ENCODE measurements at regions not wholly inside any gene's neighbourhood (a gene's known extent, or its start where the extent isn't known, plus 50 kb on each side); places are given as distances from the start of the nearest gene placed in this dataset.

GRCh38 chr6:21946298-21946783, 350.5 kb downstream of the PRL start:
- ChIA-PET POLR2A (interaction anchor here (0.6 kb wide), 1 partner anchor 821 kb away, joined by 3 read pairs; no protein-coding TSS in a partner anchor), CTCF (interaction anchor here (1.2 kb wide), 1 partner anchor 14 kb away, joined by 3 read pairs; no protein-coding TSS in a partner anchor)
- no peak overlapping the region for H3K9ac ChIP-seq
- no peaks in the 10 kb centered on the region for H3K9me3 ChIP-seq
- H3K4me2 ChIP-seq, result peak overlapping the region; percentile 23; the same call in 1 of the 2 replicates
- no peak overlapping the region for H2AFZ ChIP-seq (ENCODE audit: low read depth)
- no peak overlapping the region for H3K4me3 ChIP-seq (ENCODE audit: low read depth in 2 of 2, low read length in 1 of 2)
- peak overlapping the region in 1 of 2 experiments; percentile 61; a peak in 3 of 4 replicates for H3K27ac ChIP-seq (ENCODE audit: low read depth in 2 of 2, low read length in 1 of 2)
- no peaks in the 10 kb centered on the region for H3K27me3 ChIP-seq (ENCODE audit: insufficient read depth)
- H3K4me1 ChIP-seq (ENCODE audit: control insufficient read depth in 1 of 2, insufficient read depth in 2 of 2, low read depth in 1 of 2, low read length in 1 of 2), result peaks cover 23 to 42% of the 10 kb centered on the region in 2 experiments; a peak in 3 of 4 replicates
- peaks cover 29% of the 10 kb centered on the region for H3F3A ChIP-seq (replicated peaks; ENCODE audit: insufficient read depth)
- WGBS (ENCODE audit: low lambda C conversion rate), result 44% methylated on average over 4 of the region's 4 CpGs
- no peaks in the 10 kb centered on the region for H4K20me1 ChIP-seq (ENCODE audit: insufficient read depth)
- no peak for DNase-seq
- TF ChIP-seq EP300 (IDR thresholded peaks at IDR 0.05; ENCODE audit: borderline replicate concordance in 1 of 2, low read depth in 1 of 2, low read length in 1 of 2) (peak in 1 of 2 experiments; percentile 53; a peak in 1 of 4 replicates), GABPA (IDR thresholded peaks at IDR 0.05; ENCODE audit: low read depth) (no peak), POLR2AphosphoS5 (IDR thresholded peaks at IDR 0.05; ENCODE audit: low read depth, low read length) (peak; percentile 49; the same call in 1 of the 2 replicates), RCOR1 (IDR thresholded peaks at IDR 0.05; ENCODE audit: low read length) (no peak), RAD21 (IDR thresholded peaks at IDR 0.05; ENCODE audit: low read length) (no peak), SIN3A (IDR thresholded peaks at IDR 0.05; ENCODE audit: borderline replicate concordance, low read depth, low read length) (no peak), NFIC (IDR thresholded peaks at IDR 0.05; ENCODE audit: borderline replicate concordance) (peak; percentile 35; the same call in 1 of the 2 replicates), REST (IDR thresholded peaks at IDR 0.05; ENCODE audit: low read depth, low read length) (no peak), TCF12 (IDR thresholded peaks at IDR 0.05) (peak; percentile 55; the same call in 1 of the 2 replicates), IRF3 (IDR thresholded peaks at IDR 0.05; ENCODE audit: low read depth, low read length) (no peak), FOXJ3 (CRISPR knock-in tag; IDR thresholded peaks at IDR 0.05) (no peak), RXRA (IDR thresholded peaks at IDR 0.05; ENCODE audit: borderline replicate concordance, low read depth) (no peak), EZH2phosphoT487 (IDR thresholded peaks at IDR 0.05; ENCODE audit: borderline replicate concordance, low read depth) (no peak), JUND (IDR thresholded peaks at IDR 0.05) (peak; percentile 42; the same call in 1 of the 2 replicates), SMC3 (IDR thresholded peaks at IDR 0.05; ENCODE audit: low read depth, low read length) (no peak), TAF1 (IDR thresholded peaks at IDR 0.05; ENCODE audit: borderline replicate concordance, low read depth, low read length) (no peak), PBX3 (IDR thresholded peaks at IDR 0.05) (peak; percentile 22; the same call in 1 of the 2 replicates), FOSL2 (IDR thresholded peaks at IDR 0.05; ENCODE audit: borderline replicate concordance, low read depth) (0 out of 2 replicates have a peak, but pooled peaks have one; percentile 17), ZBTB33 (IDR thresholded peaks at IDR 0.05; ENCODE audit: borderline replicate concordance, low read depth) (no peak), YY1 (IDR thresholded peaks at IDR 0.05; ENCODE audit: low read depth) (no peak), GATA2 (CRISPR knock-in tag; IDR thresholded peaks at IDR 0.05) (no peak), NRF1 (IDR thresholded peaks at IDR 0.05; ENCODE audit: low read depth, low read length) (no peak), TEAD4 (IDR thresholded peaks at IDR 0.05; ENCODE audit: borderline replicate concordance, insufficient read depth) (peak; percentile 28; the same call in 1 of the 2 replicates), ELF1 (IDR thresholded peaks at IDR 0.05) (no peak), MXI1 (IDR thresholded peaks at IDR 0.05; ENCODE audit: low read depth, low read length) (no peak)
- no peaks in the 10 kb centered on the region for H3K79me2 ChIP-seq (ENCODE audit: insufficient read depth)
- no peaks in the 10 kb centered on the region for H3K9me2 ChIP-seq
- no peaks in the 10 kb centered on the region for H3K36me3 ChIP-seq (replicated peaks in 1 of 2; ENCODE audit: control insufficient read depth in 1 of 2, insufficient read depth in 2 of 2, low read length in 1 of 2)
